Lower leg skin (tissue), 3 donors: ENCODE measurements at regions not wholly inside any gene's neighbourhood (a gene's known extent, or its start where the extent isn't known, plus 50 kb on each side); places are given as distances from the start of the nearest gene placed in this dataset.

Experiments
- POLR2A ChIP-seq, 2 donors: fragments of 450-650 bp; IDR thresholded peaks; one replicate each; pipeline ENCODE4 v1.6.1; 2016 to 2017; ENCODE audit warnings: antibody characterized with exemption in 2 of 2, mild to moderate bottlenecking in 1 of 2, moderate library complexity in 1 of 2
- TF ChIP-seq, protein P1 (sequence below), 3 donors: fragments of 450-650 bp; IDR thresholded peaks; one replicate each; pipeline ENCODE4 v1.5.1; 2016; ENCODE audit warnings: antibody characterized with exemption in 3 of 3, mild to moderate bottlenecking in 3 of 3, moderate library complexity in 2 of 3

DNA sequence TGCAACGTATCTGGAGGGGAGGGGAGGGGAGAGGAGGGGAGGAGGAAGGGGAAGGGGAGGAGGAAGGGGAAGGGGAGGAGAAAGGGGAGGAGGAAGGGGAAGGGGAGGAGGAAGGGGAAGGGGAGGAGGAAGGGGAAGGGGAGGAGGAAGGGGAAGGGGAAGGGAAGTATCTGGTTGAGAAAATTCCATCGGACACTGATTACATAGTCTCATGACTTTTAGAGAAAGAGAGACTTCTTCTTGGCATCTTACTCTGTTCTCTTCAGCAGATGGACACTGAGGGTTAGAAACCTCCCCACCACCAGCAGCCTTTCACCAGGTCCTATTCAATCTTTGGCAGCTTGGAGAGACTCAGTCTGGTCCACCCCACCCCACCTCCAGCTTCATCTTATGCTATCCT, 296.3 kb downstream of the TNS1 start:
- TF ChIP-seq, protein P1, sequence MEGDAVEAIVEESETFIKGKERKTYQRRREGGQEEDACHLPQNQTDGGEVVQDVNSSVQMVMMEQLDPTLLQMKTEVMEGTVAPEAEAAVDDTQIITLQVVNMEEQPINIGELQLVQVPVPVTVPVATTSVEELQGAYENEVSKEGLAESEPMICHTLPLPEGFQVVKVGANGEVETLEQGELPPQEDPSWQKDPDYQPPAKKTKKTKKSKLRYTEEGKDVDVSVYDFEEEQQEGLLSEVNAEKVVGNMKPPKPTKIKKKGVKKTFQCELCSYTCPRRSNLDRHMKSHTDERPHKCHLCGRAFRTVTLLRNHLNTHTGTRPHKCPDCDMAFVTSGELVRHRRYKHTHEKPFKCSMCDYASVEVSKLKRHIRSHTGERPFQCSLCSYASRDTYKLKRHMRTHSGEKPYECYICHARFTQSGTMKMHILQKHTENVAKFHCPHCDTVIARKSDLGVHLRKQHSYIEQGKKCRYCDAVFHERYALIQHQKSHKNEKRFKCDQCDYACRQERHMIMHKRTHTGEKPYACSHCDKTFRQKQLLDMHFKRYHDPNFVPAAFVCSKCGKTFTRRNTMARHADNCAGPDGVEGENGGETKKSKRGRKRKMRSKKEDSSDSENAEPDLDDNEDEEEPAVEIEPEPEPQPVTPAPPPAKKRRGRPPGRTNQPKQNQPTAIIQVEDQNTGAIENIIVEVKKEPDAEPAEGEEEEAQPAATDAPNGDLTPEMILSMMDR (IDR thresholded peaks at IDR 0.05): no peak
- TF ChIP-seq POLR2A (IDR thresholded peaks at IDR 0.05): no peak
